NB4 (cell line): ENCODE measurements at regions not wholly inside any gene's neighbourhood (a gene's known extent, or its start where the extent isn't known, plus 50 kb on each side); places are given as distances from the start of the nearest gene placed in this dataset.

Experiments
- CTCF ChIP-seq: IDR thresholded peaks from one replicate; pipeline ENCODE4 v1.5.1; 2012; ENCODE audit warnings: low read depth, low read length
- MAX ChIP-seq: IDR thresholded peaks from 2 replicates; pipeline ENCODE4 v1.6.1; 2011; ENCODE audit warnings: low read depth, low read length
- POLR2A ChIP-seq: IDR thresholded peaks from 2 replicates; pipeline ENCODE4 v1.6.1; 2011; ENCODE audit warnings: mild to moderate bottlenecking; ENCODE audit not compliant: insufficient read length; ENCODE audit errors: extremely low read depth

GRCh38 chr4:124918559-124919122 is 206.1 kb upstream of the ANKRD50 start:
- TF ChIP-seq POLR2A, result no peak
- TF ChIP-seq MAX, result no peak
- no peak for TF ChIP-seq CTCF
